ENCODE measurements at regions not wholly inside any gene's neighbourhood (a gene's known extent, or its start where the extent isn't known, plus 50 kb on each side); places are given as distances from the start of the nearest gene placed in this dataset.

- no peak for TF ChIP-seq CTCF (IDR thresholded peaks at IDR 0.05)
- no peak for TF ChIP-seq POLR2A (IDR thresholded peaks at IDR 0.05)
Observed at GRCh38 chr21:28084951-28085350, 907.7 kb downstream of the LTN1 start.
